Hematopoietic multipotent progenitor cell treated with erythropoietin and hydrocortisone succinate and interleukin-3 and kit ligand, for 17 days (in vitro differentiated cells): ENCODE measurements at regions not wholly inside any gene's neighbourhood (a gene's known extent, or its start where the extent isn't known, plus 50 kb on each side); places are given as distances from the start of the nearest gene placed in this dataset.

Experiments
- DNase-seq: peaks from one replicate; pipeline ENCODE4 v3.0.0-alpha.2; 2015; ENCODE audit warnings: low spot score

DNA sequence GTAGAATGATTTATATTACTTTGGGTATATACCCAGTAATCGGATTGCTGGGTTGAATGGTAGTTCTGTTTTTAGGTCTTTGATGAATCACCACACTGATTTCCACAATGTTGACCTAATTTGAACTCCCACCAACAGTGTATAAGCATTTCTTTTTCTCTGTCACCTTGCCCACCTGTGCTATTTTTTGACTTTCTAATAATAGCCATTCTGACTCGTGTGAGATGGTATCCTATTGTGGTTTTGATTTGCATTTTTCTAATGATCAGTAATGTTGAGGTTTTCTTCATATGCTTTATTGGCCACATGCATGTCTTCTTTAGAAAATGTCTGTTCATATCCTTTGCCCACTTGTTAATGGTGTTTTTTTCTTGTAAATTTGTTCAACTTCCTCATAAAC, 340.8 kb downstream of the PLOD2 start:
- no peak for DNase-seq

DNA sequence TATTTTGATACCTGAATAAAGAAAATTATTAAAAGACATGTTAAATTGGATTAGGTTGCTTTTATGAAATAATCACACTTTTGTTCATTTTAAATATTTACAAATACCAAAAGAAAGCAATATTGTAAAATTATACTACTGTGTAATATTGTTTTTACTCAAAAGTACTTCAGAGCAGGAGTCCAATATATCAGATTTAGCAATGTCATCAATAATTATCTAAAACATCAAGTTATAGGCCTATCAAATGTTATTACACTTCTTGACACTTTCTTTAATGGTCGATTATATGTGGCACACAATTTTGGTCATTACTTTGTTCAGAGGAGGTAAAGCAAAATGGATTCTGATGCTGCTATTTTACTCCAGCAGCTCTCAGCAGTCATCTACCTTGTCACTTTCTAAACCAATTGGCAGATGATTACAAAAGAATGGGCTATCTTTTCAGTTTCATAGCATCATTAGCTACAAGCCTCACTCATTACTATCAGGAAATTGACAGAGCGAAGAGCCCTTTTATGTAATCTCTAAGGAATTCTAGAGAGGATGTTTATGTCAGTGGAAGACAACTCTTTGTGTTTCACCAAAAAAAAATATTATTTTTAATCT, 318.6 kb downstream of the PLOD2 start:
- DNase-seq: no peak

DNA sequence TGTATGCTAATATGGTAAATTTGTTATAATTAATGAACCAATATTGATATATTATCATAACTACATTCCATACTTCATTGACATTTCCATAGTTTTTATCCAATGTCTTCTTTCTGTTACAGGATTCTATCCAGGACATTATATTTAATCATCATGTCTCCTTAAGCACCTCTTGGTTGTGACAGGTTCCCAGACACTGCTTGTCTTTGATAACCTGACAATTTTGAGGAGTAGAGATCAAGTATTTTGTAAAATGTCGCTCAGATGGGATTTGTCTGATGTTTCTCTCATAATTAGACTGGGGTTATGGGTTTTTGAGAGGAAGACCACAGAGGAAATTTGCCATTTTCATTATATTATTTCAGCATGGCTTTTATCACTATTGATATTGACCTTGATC, 317.4 kb downstream of the PLOD2 start:
- DNase-seq: no peak

DNA sequence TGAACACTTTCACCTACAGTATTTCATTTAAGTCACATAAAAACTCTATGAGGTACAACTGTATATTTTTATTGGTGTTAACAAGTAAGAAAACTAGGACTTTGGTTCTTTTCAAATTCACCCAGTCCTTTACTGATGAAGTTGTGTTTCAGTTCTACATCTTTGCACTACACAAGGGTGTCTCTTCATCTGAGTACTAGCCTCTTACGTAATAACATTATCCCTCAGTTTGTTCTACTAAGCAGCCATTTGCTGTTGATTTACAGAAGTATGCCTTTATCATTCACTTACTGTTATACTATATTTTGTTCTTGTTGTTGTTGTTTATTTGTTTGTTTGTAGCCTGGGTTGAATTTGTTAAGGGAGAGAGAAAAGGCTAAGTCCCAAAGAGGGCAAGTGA, 311.9 kb downstream of the PLOD2 start:
- no peak for DNase-seq

DNA sequence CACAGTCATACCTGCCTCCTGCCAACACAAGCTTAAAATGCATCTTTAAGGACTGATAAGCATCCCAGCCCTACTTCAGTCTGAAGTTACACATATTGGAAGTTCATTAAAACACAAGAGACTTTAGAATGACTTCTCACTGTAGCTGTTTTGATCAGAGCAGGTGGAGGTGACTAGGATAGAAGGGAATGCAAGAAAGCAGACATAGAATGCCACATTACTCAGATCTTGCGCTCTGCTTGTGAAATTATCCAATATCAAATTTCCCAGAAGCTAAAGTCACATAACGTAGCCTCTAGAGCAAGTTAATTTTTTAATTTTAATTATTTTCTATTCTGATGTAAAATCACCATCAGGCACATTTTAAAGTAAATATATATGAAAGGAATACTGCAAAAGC, 306.5 kb downstream of the PLOD2 start:
- no peak for DNase-seq

DNA sequence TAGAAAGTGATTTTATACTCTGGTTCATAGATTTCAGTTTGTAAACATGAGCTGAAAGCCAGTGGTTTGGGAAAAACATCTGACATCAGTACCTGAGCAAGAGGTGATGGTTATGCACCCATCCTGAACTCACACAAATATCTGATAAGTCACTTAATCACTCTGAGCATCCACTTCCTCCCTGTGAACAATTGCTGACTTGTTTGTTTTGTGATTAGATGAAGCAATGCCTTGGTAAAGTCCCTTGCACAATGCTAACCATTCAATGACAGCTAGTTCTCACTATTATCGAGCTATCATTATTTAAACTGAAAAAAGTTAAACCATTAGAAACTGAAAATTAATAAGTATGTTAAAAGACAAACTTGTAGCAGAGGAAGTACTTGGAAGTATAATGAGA, 303.0 kb downstream of the PLOD2 start:
- DNase-seq: no peak

DNA sequence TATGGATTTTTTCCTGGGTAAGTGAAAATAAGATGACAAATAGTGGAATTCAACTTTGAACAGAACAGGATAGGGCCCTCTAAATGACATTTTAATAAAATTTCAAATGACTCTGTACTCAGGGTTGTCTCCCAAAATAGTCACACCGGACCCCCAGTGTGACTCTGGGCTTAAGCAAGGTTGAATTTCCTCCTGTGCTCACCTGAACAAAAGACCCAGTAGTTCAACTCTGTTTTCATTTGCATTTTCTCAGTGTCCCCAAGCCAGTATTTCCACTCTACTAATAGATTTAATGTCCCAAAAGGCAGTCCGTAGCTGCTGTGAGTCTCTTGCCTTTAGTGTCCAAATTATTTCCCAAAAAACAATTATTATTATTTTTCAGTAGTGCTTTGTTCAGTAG, 296.6 kb downstream of the PLOD2 start:
- no peak for DNase-seq

DNA sequence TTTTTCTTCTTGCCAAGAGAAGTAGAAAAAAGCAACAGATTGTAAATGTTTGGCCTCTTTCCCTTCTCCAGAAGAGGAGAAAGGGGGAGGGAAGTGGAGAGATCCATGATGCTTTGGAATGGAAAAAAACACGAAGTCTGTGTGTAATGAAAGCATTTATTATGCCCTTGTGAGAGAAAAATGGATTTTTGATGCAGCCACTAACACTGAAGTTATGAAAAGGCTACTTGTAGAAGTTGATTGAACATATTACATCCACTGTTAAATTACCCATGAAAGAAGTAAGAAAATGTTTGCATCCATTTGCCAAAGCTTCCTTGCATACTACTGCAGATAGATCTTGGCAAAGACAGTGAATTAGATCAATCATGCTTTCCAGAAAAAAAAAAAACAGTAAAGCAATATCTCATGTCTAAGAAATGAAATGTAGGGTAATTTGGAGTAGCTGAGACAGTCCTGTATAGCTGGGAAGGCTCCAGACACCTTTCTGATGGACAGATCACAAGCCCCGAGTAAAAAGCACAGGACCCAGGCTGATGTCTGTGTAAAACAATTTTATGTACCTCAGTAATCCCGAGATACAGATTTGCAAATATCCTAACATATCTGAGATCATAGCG, 295.5 kb downstream of the PLOD2 start:
- DNase-seq: no peak

DNA sequence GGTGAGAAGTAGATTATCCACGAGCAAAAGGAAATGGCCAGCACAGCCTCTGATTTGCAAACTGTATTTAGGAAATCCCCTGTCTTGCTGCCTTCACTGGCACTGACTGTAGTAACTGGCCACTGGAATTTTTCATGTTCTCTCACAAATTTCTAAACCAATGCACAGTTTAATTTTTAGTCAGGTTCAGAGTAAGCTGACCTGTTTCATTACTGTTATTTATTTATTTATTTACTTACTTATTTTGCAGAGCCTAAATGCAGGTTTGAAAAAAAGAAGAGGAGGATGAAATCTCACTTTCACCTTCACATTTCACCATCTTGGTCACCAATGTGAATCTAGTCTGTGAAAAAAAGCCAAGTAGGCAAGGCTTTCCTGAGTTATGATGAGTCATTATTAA, 291.0 kb downstream of the PLOD2 start:
- DNase-seq: no peak

DNA sequence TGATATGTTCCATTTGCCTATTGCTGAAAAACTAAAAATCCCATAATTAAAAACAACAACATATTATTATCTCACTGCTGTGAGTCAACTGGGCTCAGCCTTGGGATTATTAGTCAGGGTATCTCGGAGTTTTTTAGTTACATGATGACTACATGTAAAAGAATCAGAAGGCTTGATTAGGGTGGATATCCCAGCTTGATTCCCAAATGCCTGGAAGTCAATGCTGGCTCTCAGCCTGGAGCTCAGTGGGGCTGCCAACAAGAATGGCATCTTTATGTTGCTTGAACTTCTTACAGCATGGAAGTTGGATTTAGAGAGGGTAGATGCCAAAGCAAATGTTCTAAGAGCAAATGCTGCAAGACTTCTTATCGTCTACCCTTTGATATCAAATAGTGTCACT, 278.5 kb downstream of the PLOD2 start:
- no peak for DNase-seq

DNA sequence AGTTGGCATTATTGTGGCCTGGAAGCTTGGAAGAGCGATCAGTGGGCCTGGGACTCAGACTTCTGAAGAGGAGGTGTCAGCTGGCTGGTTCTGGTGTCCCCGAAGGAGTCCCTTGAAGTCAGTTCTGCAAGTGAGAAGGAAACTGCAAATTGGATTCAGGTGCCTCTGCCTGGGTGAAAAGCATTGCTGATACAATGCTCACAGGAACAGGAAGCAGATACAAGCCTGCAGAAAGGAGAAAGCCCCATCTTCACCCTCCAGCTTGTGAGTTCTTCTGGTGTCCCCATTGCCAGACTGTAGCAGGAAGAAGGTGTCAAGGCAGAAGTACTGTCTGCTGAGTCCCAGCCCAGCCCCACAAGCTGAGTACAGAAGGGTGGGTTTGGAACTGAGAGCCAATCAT, 271.3 kb downstream of the PLOD2 start:
- DNase-seq: no peak

DNA sequence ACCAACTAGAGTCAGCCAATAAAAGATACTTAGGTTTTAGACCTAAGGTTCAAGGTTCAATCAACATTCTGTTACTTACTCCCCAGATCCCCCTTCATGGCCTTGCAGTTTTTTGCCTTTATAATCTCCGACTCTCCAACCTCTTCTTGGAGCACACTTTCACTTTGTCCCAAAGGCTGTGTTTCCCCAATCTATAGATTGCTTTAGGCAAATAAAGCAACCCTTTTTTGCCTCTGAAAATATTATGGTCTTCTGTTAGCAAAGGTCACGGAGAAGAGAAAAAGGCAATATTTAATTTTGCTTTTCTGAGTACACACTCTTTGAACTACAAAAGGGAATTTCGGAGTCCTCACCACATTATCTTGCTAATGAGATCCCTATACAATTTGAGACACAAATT, 268.1 kb downstream of the PLOD2 start:
- no peak for DNase-seq

DNA sequence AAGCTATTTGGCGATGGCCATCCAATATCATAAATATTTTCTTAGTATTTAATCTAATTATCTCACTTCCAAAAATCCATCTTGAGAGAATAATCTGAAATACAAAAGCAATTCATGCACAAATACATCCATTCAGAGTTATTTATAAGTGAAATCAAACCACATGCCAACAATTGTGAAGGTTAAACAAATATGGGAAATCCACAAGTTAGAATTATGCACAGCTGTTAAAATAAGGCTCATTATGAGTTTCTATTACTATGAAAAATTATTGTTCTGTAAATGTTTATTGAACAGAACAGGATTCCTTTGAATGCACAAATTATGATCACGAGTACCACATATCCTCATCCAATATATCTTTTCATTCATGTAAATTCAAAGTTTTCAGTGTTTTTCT, 267.7 kb downstream of the PLOD2 start:
- DNase-seq: no peak

DNA sequence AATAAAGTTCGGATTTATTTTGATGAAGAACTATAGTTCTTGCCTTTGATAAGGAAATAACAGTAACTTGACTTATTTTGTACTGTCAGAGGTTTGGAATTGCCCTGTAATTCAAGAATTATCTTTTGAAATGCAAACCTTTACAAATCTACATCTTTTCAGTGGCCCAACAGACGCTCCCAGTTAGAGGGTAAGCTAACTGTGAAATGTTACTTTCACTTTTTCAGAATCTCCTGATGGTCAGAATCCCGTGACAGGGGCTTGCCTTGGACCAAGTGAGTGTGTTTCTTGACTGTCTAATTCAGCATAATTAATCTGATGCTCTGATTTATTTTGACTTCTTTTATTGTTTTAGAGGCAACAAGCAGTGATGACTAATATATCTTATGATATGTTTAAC, 262.5 kb downstream of the PLOD2 start:
- no peak for DNase-seq

DNA sequence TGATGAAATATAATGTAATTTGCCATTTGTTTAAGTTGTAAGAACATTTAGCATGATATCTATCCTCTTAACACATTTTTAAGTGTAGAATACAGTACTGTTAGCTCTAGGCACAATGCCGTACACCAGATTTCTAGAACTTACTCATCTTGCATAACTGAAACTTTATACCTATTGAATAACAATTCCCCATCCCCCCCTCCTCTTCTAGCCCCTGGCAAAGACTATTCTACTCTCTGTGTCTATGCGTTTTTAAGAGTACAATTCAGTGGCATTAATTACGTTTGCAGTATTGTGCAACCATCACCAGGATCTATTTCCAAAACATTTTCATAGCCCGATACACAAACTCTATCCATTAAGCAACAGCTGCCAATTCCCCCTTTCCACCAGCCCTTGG, 261.7 kb downstream of the PLOD2 start:
- DNase-seq: no peak

DNA sequence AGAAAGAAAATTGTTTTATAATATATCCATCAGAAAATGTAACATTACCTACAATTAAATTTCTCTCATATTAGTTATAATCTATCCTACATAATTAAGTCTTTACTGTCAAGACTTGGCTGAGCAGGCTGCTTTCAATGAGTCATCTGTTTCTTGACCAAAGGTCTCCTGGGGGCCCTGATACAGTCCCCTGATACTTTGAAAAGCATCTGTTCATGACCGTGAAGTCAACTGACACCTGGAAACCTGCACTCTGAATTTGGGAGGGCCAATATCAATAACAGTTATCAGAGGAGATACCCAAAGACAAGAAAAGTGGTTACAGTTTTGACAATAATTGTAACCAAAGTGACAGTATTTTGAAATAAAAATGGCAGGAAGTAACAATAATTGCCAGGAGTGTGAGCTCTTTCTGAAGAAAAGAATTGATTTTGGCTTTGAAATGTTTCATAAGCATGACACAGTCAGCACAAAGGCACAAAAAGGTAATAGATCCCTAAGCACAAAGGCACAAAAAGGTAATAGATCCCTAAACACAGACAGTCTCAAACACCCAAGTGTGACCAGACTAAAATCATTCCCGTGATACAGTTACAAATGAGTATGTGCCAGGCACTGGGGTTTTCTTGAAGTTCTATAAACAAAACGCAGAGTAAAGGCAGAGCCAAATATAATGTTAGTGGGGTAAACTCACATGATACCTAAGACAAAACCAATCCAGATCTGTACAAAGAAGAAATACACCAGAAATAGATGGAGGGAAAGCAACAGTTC, 260.7 kb downstream of the PLOD2 start:
- no peak for DNase-seq

DNA sequence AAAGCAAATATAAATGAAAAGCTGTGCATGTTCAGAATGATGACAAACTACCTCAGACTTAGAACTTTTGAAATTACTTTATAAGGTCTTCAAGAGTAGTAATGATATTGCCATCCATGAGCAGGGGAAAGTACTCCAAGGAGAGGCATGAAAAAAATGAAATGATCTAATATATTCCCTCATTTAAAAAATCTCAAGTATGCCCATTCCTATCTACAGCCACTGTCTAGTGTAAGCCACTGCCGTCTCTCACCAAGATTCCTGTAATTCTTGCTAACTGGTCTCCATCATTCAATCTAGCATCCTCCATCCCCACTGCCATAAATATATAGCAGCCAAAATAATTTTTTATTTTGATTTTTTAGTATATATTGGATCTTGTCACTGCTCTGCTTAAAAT, 258.8 kb downstream of the PLOD2 start:
- DNase-seq: no peak

DNA sequence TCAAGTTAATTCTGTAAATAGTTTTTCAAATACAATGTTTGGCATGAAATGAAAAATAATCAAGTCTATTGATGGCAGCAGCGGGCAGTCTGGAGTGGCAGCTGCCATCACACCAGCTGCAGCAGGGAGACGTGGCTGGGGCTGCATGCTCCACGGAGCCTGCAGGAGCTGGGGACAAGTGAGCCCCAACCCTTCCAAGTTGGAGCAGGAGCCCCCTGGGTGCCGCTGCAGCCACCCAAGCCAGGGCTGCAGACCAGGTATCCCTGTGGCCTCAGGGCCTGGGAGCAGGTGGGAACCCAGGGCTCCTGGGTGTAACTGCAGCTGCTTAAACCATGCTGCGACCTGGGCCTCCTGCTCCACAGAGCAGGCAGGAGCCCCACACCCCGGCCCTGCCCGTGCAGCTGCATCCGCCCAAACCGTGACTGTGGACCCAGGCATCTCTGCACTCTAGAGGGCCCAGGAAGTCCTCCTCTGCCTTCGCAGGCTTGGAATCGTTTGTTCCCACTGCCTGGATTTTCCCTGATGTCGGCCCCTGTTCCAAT, 257.4 kb downstream of the PLOD2 start:
- no peak for DNase-seq

DNA sequence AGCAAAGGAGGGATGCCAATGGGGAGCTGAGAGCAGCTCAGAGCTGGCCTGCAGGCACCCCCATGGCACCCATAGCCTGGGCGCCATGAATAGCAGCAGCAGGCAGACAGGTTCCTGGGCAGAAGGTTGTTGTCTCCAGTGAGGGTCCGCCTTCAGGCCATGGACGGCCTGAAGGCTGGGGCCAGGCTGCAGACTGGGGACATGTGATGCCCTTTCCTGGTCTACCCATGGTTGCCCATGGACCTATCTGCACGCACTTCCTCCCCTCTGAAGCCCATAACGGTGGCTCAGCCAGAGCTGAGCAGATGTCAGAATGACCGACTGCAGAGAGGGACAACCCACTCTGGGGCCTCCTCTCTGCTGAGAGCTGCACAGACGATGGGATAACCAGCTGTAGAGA, 256.8 kb downstream of the PLOD2 start:
- no peak for DNase-seq

DNA sequence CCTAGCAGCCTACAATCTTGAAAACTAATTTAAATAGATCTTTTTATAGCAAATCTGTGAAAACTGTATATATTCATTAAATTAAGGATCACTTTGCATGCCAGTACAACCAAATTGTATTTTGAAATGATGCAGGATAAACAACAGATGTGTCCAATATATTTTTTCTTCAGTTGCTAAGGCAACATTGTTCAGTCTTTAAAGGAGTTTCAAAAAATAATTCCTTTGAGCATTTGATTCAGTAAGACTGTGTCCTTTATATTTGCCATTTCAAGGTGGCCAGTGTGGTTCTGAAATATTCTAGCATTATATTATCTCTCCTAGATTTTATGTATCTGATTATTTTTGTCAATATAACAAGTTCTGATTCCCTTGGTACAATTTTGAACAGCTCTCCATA, 254.7 kb downstream of the PLOD2 start:
- DNase-seq: no peak

DNA sequence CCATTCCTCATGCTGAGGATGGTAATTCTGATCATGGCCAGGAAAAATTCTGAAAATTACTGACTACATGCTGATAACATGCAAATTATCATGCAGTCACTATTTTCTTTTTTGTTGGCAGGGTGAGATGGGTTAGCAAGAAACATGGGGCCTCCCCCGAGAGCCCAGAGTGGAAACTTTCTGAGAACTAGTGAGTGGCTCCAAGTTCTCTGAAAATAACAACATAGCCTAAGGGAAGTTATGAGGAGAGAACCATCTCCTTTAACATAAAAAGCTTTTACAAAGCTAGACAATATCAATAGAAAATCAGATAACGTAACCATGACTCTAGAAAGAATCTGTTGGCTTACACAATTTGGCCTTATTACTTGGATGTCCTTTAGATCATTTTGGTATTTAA, 254.2 kb downstream of the PLOD2 start:
- DNase-seq: no peak

DNA sequence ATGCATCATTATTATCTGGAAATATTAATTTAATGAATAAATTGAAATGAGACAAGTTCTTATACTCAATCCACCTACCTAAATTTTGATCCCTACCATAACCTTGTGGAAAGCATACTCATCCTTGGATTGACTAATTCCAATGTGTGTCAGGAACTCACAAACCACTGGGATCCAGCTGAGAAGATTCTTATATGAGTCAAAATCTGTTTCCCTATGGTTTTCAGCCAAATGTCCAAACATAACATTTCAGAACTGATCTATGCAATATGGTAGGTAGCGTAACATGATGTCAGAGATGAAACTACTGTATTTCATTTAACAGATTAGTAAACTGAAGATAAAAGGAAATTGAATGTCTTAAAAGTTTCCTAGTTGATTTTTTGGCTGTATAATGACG, 250.0 kb downstream of the PLOD2 start:
- no peak for DNase-seq

DNA sequence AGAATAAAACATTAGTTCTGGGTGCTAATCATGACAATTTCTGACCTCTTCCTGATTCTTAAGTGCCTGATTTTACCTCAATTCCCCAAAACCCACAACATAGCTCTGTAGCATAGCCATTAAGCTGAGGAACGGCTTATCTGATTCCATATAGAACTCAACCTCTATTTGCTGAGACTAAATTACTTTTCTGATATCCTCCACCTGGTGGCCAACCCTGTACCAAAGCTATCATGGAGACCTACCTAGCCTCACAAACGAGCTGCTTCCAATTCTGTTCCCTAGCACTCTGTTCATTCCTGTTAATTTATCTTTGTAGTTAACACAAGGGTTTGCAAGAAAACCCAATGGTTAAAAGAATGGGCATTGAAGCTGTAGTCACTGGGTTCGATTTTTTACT, 245.2 kb downstream of the PLOD2 start:
- no peak for DNase-seq
